Stimulated activated CD8-positive, alpha-beta memory T cell treated with anti-CD3 and anti-CD28 coated beads, Interleukin-12 subunit alpha, Interleukin-12 subunit beta, amount 100 ng/mL, for 4 hours (primary cell): ENCODE measurements at regions not wholly inside any gene's neighbourhood (a gene's known extent, or its start where the extent isn't known, plus 50 kb on each side); places are given as distances from the start of the nearest gene placed in this dataset.
"Not testable (repeated sequence)": the region's sequence is repeated elsewhere in the genome, so short reads cannot be mapped to it uniquely, and the experiment has no call there.

Experiments used
- DNase-seq: peaks from one replicate; pipeline ENCODE4 v3.0.0-alpha.2; 2020; ENCODE audit warnings: low read depth

DNA sequence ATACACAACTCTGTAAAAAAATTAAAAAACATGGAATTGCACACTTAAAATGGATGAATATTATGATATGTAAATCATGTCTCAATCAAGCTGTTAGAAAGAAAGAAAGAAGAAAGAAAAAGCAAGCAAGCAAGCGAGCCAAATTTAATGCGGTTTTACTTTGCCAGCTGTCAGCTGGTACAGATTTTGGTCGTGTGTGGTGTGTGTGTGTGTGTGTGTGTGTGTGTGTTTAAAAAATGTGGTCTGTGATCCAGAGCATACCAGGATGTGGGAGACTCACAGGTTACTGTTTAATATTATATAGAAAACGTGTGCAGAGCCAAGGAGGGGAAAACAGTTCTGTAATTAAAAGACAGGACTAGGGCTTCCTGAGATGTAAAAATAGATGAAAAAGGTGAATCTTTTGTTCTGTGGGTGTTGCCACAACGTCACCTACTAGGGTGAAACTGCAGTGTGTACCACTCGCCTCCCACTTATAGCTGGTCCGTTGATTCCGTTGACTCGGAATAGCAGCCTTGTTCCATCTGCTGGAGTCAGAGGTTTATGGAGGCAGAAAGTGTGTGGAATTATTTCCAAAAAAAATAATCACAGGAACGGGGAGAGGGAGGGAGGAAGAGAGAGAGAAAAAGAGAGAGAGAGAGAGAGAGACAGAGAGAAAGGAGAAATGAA is 197.7 kb downstream of the BCAS1 start:
- DNase-seq: no peak

DNA sequence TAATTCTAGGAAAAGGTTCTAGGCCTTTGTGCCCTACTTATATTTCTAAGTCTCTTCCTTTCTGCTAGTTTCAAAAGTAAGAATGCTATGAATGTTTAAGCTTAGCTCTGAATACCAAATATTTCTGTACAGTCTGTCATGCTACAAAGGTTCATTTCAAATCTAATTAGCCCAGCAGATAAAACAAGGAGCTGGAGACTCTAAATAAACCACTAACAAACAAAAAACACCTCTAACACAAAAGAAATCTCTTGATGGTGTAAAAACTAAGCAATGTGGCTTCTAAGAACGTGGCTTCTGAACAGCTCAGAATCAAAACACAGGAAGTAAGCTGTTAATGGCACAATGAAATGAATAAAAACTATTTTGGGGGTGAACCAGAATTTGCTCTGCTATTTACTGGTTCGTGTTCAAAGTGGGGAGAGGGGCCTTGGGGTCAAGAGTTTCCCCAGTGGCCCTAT is 198.3 kb downstream of the BCAS1 start:
- no peak for DNase-seq

DNA sequence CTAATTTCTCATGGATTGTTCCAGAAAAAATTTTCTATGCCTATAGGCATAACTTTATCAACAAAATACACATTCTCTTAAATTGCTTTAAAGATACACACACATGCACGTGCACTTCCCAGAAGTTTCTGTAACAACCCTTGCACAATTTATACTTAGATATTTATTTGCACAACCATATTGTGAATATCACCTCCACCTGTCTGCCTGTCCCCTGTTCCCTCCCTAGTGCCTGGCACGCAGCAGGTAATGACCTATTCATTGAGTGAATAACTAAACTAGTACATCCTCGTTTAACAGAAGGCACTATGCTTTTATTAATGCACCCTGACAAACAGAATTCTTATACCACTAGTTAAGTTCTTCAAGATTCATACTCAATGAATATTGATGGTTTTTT is 198.9 kb downstream of the BCAS1 start:
- DNase-seq: no peak

DNA sequence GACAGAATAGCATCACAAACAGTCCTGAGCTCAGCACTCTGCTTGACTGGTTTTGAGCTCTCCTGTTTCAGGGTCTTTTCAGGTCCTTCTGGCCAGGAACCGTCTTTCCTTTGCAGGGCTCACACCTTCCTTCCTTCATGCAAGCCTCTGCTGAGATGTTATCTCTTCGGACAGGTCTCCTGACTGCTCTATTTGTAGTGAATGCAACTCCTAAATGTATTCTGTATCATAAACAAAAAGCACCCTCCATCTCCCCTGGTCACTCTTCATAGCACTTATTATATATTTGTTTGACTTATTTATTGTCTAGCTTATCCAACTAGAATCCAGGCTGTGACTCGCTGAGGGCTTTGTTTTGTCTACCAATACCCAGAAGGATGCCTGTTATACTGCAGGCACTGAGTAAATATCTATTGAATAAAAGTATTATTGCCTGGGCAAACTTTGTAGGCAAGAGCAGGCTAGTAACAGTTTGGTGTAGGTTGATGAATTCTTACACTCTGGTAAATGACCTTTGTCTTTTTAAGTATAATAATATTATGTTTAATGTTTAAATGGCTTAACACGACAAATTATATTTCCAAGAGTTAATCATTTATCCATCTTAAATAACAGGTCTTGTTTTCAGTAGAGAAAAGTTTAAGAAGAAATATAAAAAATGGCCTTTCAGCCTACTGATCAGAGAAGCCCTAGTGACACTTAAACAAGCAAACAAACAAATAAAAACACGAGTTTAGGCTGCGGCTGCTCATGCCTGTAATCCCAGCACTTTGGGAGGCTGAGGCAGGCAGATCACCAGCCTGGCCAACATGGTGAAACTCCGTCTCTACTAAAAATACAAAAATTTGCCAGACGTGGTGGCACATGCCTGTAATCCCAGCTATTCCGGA is 199.7 kb downstream of the BCAS1 start:
- DNase-seq: no peak

DNA sequence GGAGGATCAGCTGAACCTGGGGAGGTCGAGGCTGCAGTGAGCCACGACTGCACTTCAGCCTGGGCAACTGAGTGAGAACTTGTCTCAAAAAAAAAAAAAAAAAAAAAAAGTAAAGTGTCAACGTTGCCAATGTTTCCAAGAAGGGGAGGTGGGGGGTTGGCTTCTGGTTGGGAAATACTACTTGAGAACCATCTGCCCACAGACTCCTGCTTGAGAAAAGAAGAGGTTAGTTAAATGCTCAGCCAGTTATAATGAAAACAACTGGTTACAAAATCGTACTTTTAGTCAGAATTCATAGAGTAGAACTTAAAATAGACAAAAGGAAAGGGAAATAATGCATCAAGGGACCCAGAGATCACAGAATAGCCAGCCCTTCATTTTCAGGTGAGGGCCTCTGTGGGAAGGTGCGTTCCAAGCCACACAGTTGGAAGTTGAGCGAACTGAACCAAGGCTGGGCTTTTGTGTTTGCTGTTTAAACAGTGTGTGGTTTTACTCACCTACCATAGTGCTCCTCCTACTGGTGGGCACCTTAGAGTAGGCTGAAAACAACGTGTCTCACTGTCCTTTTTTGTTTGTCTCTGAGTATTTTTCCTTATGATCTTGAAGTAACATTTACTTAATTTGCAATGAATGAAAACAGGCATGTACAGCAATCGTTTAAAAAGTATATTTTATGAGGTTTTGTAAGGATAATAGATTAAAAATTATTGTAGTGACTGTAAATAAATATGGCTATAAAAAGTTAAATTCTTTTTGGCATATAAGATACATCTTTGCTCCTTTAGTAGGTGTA is 200.7 kb downstream of the BCAS1 start:
- no peak for DNase-seq

DNA sequence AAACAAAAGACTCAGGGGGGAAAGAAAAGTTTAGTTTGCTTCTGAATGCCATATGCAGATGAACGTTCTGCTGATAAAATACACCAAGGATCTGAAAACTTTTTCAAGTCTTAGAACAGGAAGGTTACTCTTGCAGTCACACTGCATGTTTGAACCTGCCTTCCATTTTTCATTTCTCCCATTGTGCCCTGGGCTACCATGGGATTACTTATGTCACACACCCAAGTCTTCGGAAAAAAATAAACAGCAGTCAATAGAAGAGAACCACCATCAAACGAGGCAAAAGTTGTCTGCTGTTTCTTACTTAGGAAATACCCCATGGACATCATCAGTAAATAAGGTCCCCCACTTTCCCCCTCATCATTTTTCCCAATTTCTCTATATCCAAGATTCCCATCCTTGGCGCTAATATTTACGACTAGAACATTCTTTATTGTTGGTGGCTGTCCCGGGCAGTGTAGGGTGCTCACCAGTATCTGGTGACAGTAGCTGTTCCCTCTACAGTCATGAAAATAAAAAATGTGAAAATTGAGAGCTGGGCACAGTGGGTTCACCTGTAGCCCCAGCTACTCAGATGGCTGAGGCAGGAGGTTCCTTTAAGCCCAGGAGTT is 202.5 kb downstream of the BCAS1 start:
- no peak for DNase-seq

DNA sequence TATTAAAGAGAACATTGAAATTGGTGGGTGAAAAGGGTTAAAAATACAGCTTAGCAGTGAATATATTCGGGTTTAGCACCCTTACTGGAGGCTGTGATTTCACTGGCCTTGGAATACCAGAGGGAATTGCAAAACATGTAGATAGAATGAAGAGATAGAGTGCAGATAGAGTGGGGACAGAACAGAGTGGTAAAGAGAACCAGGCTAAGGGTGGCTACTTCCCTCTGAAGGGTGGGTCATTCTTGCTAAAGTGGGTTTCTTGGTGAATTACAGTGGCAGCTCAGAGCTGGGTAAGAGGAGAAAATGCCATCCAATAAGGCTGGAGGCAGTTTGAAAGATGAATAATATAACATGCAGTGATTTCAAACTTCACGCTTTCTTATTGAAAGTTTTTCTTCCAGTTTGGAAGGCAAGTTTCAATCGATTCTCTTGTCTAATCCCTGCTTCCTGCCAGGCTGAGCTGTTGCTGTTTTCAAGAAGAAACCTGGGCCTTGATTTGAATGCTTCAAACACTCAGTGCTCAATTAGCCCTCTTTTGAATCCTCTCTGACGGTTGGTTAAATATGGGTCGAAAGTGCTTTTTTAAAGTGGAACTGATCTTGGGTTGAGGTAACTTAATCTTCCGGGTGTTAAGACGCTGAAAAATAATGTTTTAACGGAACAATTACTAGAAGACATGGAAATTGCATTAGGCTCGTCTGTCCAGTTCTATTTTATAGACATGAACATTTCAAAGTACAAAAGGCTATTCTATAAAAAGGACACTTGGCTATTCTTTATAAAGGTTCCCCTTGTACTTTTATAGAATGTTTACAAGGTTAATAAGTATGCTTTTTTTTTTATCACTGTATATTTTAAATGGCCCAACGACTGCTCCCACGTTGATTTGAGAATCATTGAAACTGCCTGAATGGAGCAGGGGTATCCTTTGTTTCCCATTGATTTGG is 203.3 kb downstream of the BCAS1 start:
- no peak for DNase-seq

DNA sequence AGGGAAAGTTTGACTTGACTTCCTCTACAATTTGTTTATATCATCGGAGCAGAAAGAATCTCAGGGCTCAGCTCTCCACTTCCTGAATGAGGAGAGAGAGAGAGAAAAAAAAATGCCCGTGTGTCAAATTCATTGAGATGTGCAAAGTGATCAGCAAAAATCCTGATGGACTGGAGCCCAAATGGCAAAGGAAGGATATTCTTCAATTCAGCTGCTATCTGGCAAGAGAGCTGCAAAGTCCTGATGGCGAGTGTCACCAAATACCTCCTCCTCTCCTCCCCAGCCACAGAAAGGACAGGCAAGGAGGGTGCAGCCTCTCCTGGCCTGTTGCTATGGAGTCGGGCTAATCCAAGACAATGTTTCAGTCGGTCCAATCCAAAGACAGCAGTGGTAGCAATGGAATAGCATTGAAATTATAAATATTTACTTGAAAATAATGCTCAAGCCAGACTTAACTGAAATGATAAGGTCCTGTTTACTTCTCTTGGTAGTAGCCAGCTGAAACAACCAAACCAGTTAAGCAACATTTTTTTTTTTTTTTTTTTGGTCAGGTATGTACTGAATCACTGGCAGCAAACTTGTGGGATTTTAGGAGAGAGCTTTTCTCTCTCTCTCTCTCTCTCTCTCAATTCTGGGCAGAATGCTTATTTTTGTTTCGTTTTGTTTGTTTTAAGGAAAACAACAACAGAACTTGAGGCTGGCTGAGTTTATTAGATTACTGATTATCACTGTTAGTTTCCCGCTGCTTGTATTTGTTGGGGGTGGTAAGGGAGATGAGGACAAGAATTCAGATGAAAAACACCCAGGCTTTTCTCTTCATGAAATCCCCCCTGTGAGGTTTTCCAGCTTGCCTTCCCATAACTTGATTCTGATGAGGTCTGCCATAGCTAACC is 204.2 kb downstream of the BCAS1 start:
- no peak for DNase-seq

DNA sequence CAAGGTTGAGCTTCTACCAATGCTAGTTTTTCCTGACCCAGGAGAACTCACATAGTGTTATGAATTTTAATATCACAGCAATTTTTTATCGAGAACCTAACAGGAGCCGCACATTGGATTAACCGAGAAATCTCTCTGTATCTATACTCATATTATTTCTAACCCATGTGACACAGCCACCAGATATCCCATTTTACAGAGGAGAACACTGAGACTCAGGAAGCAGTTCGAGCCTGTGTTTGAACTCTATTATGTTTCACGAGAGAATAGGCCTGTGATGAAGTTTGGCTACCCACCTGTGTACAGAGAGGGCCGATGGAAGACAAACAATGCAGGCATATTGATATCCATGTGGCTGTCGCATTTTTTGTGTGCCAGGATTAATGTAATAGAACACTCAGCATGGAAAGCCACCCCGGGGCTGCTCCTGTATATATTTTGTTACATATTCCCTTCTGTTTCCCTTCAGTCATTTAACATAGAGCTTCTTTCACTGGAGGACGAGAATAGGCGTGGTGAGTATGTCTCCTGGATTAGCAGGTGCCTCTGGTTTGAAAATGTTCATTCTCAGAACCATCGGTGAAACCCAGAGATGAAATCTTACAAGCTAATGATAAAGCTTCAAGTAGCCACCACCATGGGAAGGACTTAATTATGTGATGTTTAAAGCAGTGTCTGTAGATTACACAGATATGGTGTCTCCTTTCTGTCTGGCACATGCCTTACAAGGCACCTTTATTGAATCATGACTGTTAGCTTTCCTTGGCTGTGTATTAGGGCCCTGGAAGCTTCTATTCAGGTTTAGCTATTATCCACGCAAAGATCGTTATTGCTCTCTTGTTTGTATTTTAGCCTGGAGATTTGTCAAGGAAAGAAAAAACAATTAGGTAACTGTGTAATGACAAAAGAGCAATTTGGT is 205.4 kb downstream of the BCAS1 start:
- DNase-seq: not testable (repeated sequence)

DNA sequence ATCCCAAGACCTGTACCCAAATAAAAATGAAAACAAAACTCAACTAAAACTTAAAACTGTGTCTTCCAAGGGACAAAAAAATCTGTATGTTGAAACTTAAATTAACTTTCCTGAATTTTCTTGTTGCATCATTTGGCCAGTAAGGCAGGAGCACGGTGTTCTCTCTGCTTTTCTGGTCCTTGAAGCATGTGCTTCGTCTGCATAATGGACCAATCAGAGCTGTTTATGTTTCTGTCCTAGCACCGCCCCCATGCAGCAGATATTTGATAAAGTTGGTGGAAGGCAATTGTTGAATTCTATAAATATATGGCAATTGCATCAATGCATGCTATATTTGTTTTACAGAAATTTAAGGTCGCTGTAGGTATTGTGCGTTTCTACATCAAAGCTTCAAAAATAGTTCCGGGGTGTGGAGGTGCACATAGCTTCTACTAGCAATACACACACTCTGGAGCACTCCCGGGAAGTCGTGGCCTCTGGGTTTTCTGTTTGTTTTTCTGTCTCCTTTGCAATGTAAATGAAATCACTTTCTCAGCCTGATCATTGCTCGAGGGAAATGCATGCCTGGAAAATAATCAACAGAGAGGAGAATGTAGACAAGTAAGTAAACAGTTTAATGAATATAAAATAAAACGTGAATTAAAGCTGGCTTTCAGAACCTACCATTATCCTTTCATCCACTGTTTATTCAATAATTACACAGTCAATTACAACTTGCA is 206.3 kb downstream of the BCAS1 start:
- not testable (repeated sequence) for DNase-seq

DNA sequence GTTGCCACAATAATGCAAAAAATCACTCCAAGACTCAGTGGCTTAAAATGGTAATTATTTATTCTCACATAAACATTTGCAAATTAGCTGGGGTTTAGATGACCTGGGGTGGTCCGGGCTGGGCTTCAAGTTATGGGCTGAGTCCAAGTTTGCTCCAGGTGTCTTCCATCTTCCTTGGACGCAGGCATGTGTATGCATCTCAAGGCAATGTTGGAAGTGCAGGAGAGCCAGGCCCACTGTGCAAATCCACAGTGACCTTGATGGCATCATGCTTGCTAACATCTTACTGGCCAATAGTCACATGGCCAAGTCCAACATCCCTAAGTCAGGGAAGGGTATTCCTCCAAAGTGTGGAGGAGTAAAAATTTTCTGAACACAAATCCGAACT is 206.9 kb downstream of the BCAS1 start:
- not testable (repeated sequence) for DNase-seq

DNA sequence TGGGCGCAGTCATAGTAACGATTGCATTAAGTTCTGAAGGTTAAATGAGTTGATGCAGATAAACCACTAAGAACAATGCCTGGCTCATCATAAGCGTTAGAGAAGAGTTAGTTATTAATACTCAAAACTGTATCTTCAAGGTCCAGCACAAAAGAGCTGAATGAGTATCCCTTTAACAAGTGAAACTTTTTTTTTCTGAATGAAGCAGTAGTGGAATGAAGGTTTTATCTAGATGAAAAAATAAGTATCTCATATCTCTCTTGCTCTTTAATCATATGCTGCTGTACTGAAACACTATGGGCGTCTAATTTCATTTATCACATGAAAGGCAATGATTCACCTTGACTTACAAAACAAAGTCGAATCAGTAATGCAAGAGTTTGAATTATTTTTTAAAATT is 207.4 kb downstream of the BCAS1 start:
- not testable (repeated sequence) for DNase-seq

DNA sequence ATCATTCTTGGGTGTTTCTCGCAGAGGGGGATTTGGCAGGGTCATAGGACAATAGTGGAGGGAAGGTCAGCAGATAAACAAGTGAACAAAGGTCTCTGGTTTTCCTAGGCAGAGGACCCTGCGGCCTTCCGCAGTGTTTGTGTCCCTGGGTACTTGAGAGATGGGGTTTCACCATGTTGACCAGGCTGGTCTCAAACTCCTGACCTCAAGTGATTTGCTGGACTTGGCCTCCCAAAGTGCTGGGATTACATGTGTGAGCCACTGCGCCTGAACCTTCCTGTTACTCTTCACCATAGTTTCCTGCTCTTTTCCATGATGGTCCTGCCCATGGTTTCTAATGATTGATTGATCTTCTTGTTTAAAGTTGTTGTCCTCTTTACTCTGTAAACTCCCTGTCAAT is 207.9 kb downstream of the BCAS1 start:
- DNase-seq: not testable (repeated sequence)

DNA sequence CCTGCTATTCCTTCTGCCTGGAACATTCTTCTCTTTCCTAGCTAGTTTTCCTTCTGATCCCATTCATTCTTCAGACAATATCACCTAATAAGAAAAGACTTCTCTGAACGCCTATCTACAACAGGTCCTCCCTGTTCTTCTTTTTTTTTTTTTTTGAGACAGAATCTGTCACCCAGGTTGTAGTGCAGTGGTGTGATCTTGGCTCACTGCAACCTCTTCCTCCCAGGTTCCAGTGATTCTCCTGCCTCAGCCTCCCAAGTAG is 208.3 kb downstream of the BCAS1 start:
- DNase-seq: not testable (repeated sequence)

DNA sequence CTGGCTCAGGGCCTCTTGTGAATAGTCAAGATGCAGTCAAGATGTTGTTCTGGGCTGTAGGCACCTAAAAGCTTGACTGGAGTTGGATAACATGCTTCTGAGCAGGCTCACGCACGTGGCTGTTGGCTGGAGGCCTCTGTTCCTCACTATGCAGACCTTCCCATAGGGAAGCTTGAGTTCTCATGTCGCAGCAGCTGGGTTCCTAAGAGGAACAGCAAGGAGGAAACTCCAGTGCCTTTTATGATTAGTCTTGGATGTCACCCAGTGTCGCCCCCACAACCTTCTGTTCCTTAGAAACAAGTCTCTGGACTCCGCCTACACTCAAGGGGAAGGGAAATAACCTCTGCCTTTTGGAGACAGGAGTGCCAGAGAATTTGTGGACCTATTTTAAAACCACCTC is 210.7 kb downstream of the BCAS1 start:
- DNase-seq: no peak

DNA sequence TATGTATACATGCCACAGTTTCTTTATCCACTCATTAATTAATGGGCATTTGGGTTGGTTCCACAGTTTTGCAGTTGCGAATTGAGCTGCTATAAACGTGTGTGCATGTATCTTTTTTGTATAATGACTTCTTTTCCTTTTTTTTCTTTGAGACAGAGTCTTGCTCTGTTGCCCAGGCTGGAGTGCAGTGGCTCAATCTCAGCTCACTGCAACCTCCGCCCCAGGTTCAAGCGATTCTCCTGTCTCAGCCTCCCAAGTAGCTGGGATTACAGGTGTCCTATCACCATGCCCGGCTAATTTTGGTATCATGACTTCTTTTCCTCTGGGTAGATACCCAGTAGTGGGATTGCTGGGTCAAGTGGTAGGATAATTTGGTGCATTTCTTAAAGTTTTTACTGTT is 211.4 kb downstream of the BCAS1 start:
- not testable (repeated sequence) for DNase-seq

DNA sequence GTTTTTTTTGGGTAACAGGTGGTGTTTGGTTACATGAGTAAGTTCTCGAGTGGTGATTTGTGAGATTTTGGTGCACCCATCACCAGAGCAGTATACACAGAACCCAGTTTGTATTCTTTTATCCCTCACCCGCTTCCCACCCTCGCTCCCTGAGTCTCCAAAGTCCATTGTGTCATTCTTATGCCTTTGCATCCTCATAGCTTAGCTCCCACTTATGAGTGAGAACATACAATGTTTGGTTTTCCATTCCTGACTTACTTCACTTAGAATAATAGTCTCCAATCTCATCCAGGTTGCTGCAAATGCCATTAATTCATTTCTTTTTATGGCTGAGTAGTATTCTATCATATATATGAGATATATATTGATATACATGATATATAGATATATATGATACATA is 211.9 kb downstream of the BCAS1 start:
- not testable (repeated sequence) for DNase-seq

DNA sequence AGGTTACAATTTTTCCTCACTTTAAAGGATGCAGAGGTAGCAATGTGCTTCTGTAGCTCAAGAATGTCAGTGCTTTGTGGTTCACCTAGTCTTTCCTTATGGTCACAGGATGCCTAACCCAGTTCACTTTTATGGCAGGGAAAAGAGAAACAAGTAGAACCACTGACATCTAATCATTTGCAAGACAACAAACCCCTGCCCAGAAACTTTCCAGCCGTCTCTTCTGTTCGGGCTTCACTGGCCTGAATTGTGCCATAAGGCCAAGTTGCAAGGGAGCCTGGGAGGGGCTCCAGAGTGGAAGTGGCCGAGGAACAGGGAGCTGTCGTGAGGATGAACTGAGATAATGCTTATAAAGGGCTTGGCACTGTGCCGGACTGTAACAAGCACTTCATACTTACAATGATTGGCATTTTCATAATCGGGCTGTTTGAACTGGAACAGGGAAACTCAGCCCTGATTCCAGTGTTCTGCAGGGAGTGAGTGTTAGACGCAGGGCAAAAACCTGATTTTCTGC is 212.6 kb downstream of the BCAS1 start:
- no peak for DNase-seq
